ENCODE measurements at regions not wholly inside any gene's neighbourhood (a gene's known extent, or its start where the extent isn't known, plus 50 kb on each side); places are given as distances from the start of the nearest gene placed in this dataset.

- TF ChIP-seq ESRRG (CRISPR knock-in tag; IDR thresholded peaks at IDR 0.05) (no peak), CREB5 (CRISPR knock-in tag; IDR thresholded peaks at IDR 0.05; ENCODE audit: low read depth) (no peak), POU6F1 (CRISPR knock-in tag; IDR thresholded peaks at IDR 0.05; ENCODE audit: borderline replicate concordance, low read depth) (no peak), PPARA (CRISPR knock-in tag; IDR thresholded peaks at IDR 0.05; ENCODE audit: borderline replicate concordance) (no peak), ZNF565 (CRISPR knock-in tag; conservative IDR thresholded peaks at IDR 0.05; ENCODE audit: low read depth) (no peak), ZFP3 (CRISPR knock-in tag; IDR thresholded peaks at IDR 0.05) (no peak), OSR1 (CRISPR knock-in tag; IDR thresholded peaks at IDR 0.05) (no peak), ZFP30 (CRISPR knock-in tag; IDR thresholded peaks at IDR 0.05) (no peak), CSDC2 (CRISPR knock-in tag; IDR thresholded peaks at IDR 0.05) (no peak), RARB (CRISPR knock-in tag; IDR thresholded peaks at IDR 0.05) (no peak), TSHZ2 (CRISPR knock-in tag; IDR thresholded peaks at IDR 0.05) (no peak), SNAI2 (CRISPR knock-in tag; IDR thresholded peaks at IDR 0.05) (no peak)
Measured at GRCh38 chr1:190595438-190595837, 117.8 kb upstream of the BRINP3 start.

Data from SK-N-SH treated with all-trans-retinoic acid at 6 μM for 48 hours (cell line).